ENCODE measurements at regions not wholly inside any gene's neighbourhood (a gene's known extent, or its start where the extent isn't known, plus 50 kb on each side); places are given as distances from the start of the nearest gene placed in this dataset.

DNA sequence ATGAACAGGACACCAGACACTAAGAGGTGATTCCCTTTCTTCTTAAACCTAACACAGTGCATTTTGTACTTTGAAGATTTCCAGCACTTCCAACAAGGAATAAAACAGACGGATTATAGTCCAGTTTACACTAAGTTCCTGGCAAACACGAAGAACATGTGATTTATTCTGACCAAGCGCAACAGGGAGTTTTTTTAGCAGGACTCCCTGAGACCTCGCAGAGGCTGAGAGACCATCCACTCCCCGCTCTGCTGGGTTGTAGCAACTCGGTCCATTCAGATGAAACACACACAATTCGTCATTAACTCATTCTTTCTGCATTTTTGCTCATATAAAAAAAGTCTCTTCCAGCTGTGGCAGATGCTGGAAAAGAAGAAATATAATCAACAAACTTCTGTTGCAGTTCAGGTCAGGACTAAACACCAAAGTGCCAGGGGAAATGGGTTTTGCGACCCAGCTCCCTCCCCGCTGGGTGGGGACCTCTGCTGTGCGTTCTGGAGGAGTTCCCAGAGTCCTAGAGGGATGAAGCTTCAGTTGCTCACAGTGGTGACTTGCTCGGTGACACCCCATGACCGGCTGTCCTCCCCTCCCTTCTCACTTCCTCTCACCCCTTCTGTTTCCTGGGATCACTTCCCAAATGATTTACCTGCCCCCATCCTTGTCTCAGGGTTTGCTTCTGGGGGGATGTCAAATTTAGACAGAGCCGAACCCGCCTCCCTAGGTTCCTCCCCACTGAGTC is 52.5 kb downstream of the KCNF1 start:
- no peak overlapping the region for H3K27ac Mint-ChIP-seq
- H3K36me3 Mint-ChIP-seq = no peaks in the 10 kb centered on the region
- ATAC-seq (no peak), DNase-seq (no peak)
- H3K9me3 Mint-ChIP-seq (ENCODE audit: low read depth) = no peaks in the 10 kb centered on the region
- peaks cover 50% of the 10 kb centered on the region for H3K27me3 Mint-ChIP-seq
- no peak overlapping the region for H3K4me3 Mint-ChIP-seq
- H3K4me1 Mint-ChIP-seq = no peaks in the 10 kb centered on the region
- CTCF ChIA-PET = no interaction called here

GRCh38 chr2:10965241-10965843 is 53.6 kb downstream of the KCNF1 start:
- Mint-ChIP-seq H3K9me3 (ENCODE audit: low read depth) (no peaks in the 10 kb centered on the region), H3K36me3 (no peaks in the 10 kb centered on the region), H3K4me3 (no peak overlapping the region), H3K27ac (no peak overlapping the region), H3K27me3 (peaks cover 52% of the 10 kb centered on the region), H3K4me1 (no peaks in the 10 kb centered on the region)
- CTCF ChIA-PET = no interaction called here
- no peak for ATAC-seq
- no peak for DNase-seq

DNA sequence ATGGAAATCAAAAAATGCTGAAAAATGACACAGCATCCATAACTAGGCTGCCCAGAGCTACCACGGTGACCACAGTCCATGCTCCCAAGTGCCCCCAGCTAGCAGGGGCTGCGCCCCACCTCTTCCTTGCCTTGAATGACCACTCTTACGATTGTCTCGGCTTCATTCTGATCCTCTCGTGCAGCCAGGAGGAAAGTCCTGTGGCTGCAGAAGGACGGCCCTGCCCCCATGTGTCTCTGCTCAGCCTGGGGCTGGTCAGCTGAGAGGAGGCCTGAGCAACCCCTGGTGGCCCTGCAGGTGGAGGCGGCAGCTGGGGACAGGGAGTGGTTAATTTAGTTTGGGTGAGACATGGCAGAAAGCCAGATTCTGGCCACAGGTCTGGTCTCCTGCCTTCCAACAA is 54.3 kb downstream of the KCNF1 start:
- ATAC-seq = no peak
- no peak overlapping the region for H3K4me3 Mint-ChIP-seq
- peaks cover 55% of the 10 kb centered on the region for H3K27me3 Mint-ChIP-seq
- no peaks in the 10 kb centered on the region for H3K9me3 Mint-ChIP-seq (ENCODE audit: low read depth)
- DNase-seq = no peak
- no peaks in the 10 kb centered on the region for H3K4me1 Mint-ChIP-seq
- CTCF ChIA-PET = no interaction called here
- H3K36me3 Mint-ChIP-seq = no peaks in the 10 kb centered on the region
- no peak overlapping the region for H3K27ac Mint-ChIP-seq

- peaks cover 55% of the 10 kb centered on the region for H3K27me3 Mint-ChIP-seq
- DNase-seq (no peak), ATAC-seq (no peak)
- no peaks in the 10 kb centered on the region for H3K36me3 Mint-ChIP-seq
- H3K4me1 Mint-ChIP-seq = no peaks in the 10 kb centered on the region
- no peaks in the 10 kb centered on the region for H3K9me3 Mint-ChIP-seq (ENCODE audit: low read depth)
- H3K4me3 Mint-ChIP-seq = no peak overlapping the region
- CTCF ChIA-PET = no interaction called here
- H3K27ac Mint-ChIP-seq = no peak overlapping the region
These were observed 55.0 kb downstream of the KCNF1 start for GRCh38 chr2:10966741-10967140.

DNA sequence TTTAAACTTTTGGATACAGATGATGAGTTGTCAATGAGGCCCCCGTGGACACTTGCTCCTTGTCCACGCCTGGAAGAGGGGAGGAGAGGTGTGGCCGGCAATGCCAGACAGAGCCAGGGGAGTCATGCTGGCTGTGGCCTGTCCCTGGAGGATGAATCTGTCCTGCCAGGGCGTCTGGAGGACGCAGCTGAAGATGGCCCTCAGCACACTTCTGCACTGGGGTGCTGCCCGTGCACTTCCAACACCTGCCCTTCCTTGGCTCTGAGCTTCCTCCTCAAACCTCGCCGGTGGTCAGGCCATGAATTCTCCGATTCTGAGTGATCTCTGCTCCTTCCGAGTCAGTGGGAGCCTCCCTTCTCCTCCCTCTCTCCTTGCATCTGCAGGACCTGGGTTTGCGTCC is 56.4 kb downstream of the KCNF1 start:
- no peaks in the 10 kb centered on the region for H3K36me3 Mint-ChIP-seq
- DNase-seq (no peak), ATAC-seq (no peak)
- no peak overlapping the region for H3K4me3 Mint-ChIP-seq
- peaks cover 58% of the 10 kb centered on the region for H3K27me3 Mint-ChIP-seq
- no peak overlapping the region for H3K27ac Mint-ChIP-seq
- CTCF ChIA-PET = no interaction called here
- H3K4me1 Mint-ChIP-seq = no peaks in the 10 kb centered on the region
- H3K9me3 Mint-ChIP-seq (ENCODE audit: low read depth) = no peaks in the 10 kb centered on the region

DNA sequence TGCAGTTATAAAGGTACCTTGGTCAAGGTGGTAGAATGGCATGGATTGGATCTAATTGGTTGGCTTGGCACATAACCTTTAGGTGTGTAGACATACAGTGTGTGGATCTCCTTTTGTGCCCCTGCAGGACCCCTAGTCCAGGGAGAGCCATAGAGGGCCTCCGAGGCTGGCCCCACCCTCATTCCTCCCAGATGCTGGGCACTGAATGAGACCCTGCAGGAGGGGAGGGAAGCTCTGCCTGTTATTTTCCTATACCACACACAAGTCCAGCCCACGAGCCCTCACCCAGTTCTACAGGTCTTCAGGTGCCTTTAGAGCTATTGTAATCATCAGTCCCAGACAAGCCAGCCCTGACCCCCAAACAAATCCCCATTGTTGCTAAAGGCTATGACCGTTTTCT is 58.9 kb downstream of the KCNF1 start:
- DNase-seq = no peak
- Mint-ChIP-seq H3K36me3 (no peaks in the 10 kb centered on the region), H3K9me3 (ENCODE audit: low read depth) (no peaks in the 10 kb centered on the region), H3K4me3 (no peak overlapping the region), H3K4me1 (no peaks in the 10 kb centered on the region), H3K27ac (no peak overlapping the region), H3K27me3 (peaks cover 55% of the 10 kb centered on the region)
- CTCF ChIA-PET = no interaction called here
- ATAC-seq = no peak

DNA sequence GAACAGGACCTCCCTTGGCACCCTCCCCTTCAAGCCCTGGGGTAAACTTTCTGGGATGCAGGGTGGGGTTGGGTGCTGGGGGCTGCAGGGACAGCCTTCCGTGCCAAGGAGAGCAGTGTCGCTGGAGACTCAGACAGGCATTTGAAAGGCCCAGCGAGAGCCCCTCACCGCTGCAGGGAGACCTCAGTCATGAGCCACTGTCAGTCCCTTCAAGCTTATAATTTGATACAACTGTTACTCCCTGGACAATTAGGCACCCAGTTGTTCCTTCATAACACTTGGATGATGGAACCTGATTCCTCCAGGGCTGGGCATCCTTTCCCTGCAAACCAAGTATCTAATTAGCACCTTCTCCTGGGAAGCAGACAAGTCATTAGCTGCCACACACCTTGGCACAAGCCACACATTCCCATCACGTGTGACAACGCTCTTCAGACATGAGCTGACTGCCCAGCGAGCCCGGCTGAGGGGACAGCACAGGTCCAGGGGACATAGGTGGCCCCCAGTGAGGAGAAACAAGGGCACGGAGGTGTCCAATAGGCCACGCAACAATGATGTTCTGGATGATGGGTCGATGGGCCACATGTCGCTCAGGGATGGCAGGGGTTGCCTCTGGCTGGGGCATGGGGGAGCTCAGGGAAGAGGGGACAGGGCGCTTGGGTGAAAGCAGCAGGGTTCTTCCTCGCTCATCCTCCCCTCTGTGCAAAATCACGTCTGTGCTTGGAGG is 59.6 kb downstream of the KCNF1 start:
- ATAC-seq (no peak), DNase-seq (no peak)
- Mint-ChIP-seq H3K36me3 (no peaks in the 10 kb centered on the region), H3K4me3 (no peak overlapping the region), H3K27ac (no peak overlapping the region), H3K9me3 (ENCODE audit: low read depth) (no peaks in the 10 kb centered on the region), H3K4me1 (no peaks in the 10 kb centered on the region), H3K27me3 (peaks cover 56% of the 10 kb centered on the region)
- CTCF ChIA-PET = no interaction called here

GRCh38 chr2:10971888-10972260 is 60.1 kb downstream of the KCNF1 start:
- Mint-ChIP-seq H3K4me3 (no peak overlapping the region), H3K27me3 (peaks cover 56% of the 10 kb centered on the region), H3K27ac (no peak overlapping the region), H3K9me3 (ENCODE audit: low read depth) (no peaks in the 10 kb centered on the region), H3K4me1 (peaks cover 2% of the 10 kb centered on the region), H3K36me3 (no peaks in the 10 kb centered on the region)
- CTCF ChIA-PET = no interaction called here
- ATAC-seq (no peak), DNase-seq (no peak)

DNA sequence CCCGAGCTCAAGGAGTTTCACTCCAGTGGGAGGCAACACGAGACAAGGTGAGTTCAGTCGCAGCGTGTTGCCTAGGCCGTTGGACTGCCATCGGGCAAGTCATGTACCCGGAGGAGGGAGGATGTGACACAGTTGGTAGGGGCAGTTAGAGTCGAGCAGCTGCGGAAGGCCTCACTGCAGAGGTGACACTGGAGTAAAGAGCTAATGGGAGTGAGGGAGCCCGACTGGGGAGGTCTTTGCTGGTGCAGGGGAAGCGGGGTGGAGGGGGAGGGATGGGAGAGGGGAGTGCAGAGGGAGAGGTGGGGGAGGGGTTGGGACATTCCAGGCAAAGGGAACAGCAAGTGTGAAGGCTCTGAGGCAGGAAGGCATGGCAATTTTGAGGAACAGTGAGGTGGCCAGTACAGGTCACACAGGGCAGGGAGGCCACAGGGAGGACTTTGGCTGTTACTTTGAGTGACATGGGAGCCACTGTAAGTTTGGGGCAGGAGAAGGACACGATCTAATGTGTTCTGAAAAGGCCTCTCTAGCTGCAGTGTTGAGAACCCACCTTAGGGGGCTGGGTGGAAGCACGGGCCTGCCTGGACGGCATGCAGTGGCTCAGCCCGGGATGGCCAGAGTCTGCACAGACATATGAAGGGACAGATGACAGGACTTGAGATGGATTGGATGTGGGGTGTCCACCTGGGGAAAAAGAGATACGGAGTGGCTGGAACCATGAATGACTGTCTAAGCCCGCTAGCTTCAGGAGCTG is 61.1 kb downstream of the KCNF1 start:
- H3K27me3 Mint-ChIP-seq = peaks cover 60% of the 10 kb centered on the region
- DNase-seq (no peak), ATAC-seq (no peak)
- H3K27ac Mint-ChIP-seq = no peak overlapping the region
- H3K9me3 Mint-ChIP-seq (ENCODE audit: low read depth) = no peaks in the 10 kb centered on the region
- H3K36me3 Mint-ChIP-seq = no peaks in the 10 kb centered on the region
- CTCF ChIA-PET = no interaction called here
- no peak overlapping the region for H3K4me3 Mint-ChIP-seq
- H3K4me1 Mint-ChIP-seq = peaks cover 5% of the 10 kb centered on the region

GRCh38 chr2:10973766-10974165 is 62.0 kb downstream of the KCNF1 start:
- no peak overlapping the region for H3K27ac Mint-ChIP-seq
- H3K4me3 Mint-ChIP-seq = no peak overlapping the region
- H3K27me3 Mint-ChIP-seq = peaks cover 57% of the 10 kb centered on the region
- H3K4me1 Mint-ChIP-seq = peaks cover 5% of the 10 kb centered on the region
- H3K9me3 Mint-ChIP-seq (ENCODE audit: low read depth) = no peaks in the 10 kb centered on the region
- CTCF ChIA-PET = no interaction called here
- no peak for ATAC-seq
- no peaks in the 10 kb centered on the region for H3K36me3 Mint-ChIP-seq
- DNase-seq = no peak

DNA sequence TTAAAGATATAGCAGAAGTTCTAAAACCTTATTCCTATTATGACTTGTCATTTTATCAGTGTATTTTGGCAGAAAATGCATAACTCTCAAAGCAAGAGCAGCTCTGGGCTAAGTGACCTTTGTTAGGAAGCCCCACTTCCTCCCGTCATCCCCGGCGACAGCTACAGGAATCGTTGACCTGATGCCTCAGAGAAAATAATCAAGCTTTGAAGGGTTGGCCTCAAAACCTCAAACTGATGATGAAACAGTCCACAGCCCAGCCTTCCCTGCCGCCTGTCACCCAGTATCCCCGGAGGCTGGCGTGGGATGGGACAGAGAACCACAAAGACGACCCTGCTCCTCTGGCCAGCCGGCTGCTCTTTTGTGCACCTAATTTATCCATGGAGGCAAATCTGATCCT is 65.3 kb downstream of the KCNF1 start:
- H3K27ac Mint-ChIP-seq = no peak overlapping the region
- H3K4me1 Mint-ChIP-seq = peaks cover 5% of the 10 kb centered on the region
- H3K27me3 Mint-ChIP-seq = peaks cover 51% of the 10 kb centered on the region
- no peaks in the 10 kb centered on the region for H3K36me3 Mint-ChIP-seq
- CTCF ChIA-PET = no interaction called here
- DNase-seq = no peak
- no peaks in the 10 kb centered on the region for H3K9me3 Mint-ChIP-seq (ENCODE audit: low read depth)
- no peak for ATAC-seq
- no peak overlapping the region for H3K4me3 Mint-ChIP-seq

DNA sequence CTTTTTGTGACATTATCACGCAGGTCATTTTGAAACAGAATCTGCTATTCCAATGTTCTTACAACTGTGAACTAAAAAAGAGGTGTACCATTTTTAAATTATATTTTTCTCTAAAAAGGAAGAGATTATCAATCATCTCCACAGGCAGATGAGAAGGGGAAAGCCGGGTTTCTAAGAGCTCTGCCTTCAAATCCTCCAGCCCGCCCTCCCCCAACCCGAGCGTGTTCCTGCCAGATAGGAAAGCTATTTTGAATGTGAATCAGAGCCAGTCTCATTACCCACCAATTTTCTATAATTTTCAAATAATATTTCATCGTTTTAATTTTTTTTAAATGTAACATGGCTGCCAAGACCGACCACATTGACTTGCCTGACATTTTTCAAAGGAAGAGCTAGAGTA is 65.9 kb downstream of the KCNF1 start:
- DNase-seq (no peak), ATAC-seq (no peak)
- Mint-ChIP-seq H3K27me3 (peaks cover 47% of the 10 kb centered on the region), H3K27ac (no peak overlapping the region), H3K4me3 (no peak overlapping the region), H3K4me1 (peaks cover 5% of the 10 kb centered on the region), H3K9me3 (ENCODE audit: low read depth) (no peaks in the 10 kb centered on the region), H3K36me3 (no peaks in the 10 kb centered on the region)
- CTCF ChIA-PET = no interaction called here

DNA sequence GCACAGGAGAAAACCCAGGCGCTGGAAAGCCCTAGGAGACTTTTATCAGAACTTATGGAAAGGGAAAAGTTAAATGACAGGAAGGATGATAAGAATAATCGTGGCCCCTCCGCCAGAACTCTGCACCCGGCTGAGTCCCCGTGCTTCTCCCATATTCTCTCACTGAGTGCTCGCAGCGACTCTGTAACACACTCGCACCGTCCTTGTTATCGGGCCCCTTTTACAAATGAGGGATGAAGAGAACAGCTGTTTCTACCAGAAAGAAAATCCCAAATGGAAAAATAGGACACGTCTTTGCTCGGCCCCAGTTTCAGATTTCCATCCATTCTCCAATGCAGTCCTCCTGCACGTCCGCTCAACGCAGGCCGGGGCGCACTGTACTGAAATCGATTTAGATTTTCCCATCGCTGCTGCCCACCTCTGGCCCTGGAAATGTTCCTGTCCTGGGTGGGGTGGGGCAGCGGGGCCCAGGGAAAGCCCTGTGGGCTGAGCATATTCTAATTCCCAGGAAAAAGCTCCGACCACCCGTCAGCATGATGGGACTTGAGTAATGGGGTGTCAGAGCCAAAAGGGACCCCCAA is 66.4 kb downstream of the KCNF1 start:
- no peaks in the 10 kb centered on the region for H3K9me3 Mint-ChIP-seq (ENCODE audit: low read depth)
- ATAC-seq (no peak), DNase-seq (no peak)
- peaks cover 5% of the 10 kb centered on the region for H3K4me1 Mint-ChIP-seq
- H3K27ac Mint-ChIP-seq = no peak overlapping the region
- H3K4me3 Mint-ChIP-seq = no peak overlapping the region
- H3K27me3 Mint-ChIP-seq = peaks cover 43% of the 10 kb centered on the region
- CTCF ChIA-PET = no interaction called here
- no peaks in the 10 kb centered on the region for H3K36me3 Mint-ChIP-seq
